PC-3 (cell line): ENCODE measurements at regions not wholly inside any gene's neighbourhood (a gene's known extent, or its start where the extent isn't known, plus 50 kb on each side); places are given as distances from the start of the nearest gene placed in this dataset.

Experiments
- ATAC-seq: fragments of 200-7000 bp; cut with Tn5 transposase; 2 replicates; pipeline ENCODE4 v1.9.1; 2020; ENCODE audit warnings: mild to moderate bottlenecking, moderate library complexity
- BruUV-seq: library from RNA; stranded (reverse); fragments of 400-500 nt; replicated peaks from 2 replicates; lab custom pipeline; 2021; lab: Mats Ljungman, UMichigan
- CTCF ChIA-PET: fragments of 300-600 bp; sonication (Branson Sonifier 250); formaldehyde crosslinking; loops from one replicate; lab custom pipeline; 2022; ENCODE audit warnings: antibody characterized with exemption; lab: Charles Lee
- POLR2A ChIA-PET: fragments of 300-600 bp; sonication (Branson Sonifier 250); formaldehyde crosslinking; loops from one replicate; lab custom pipeline; 2022; ENCODE audit warnings: antibody characterized with exemption; ENCODE audit not compliant: unreplicated experiment; lab: Charles Lee
- DNase-seq: peaks from one replicate; pipeline ENCODE4 v3.0.0-alpha.2; 2015
- H2AFZ ChIP-seq: fragments of 300-600 bp; sonication (generic); 2 replicates; pipeline ENCODE4 v1.6.0; 2016; ENCODE audit warnings: antibody characterized with exemption, low read length
- H3F3A ChIP-seq: fragments of 300-600 bp; sonication (generic); one replicate; pipeline ENCODE4 v1.6.0; 2017; ENCODE audit warnings: antibody characterized with exemption, low read length, control low read depth, mild to moderate bottlenecking; ENCODE audit not compliant: unreplicated experiment
- H3K27ac ChIP-seq: fragments of 300-600 bp; sonication (generic); 2 replicates; pipeline ENCODE4 v1.5.1; 2016; ENCODE audit warnings: mild to moderate bottlenecking, low read length
- H3K27me3 ChIP-seq: fragments of 300-600 bp; sonication (generic); 2 replicates; pipeline ENCODE4 v1.6.1; 2016; ENCODE audit warnings: low read length, mixed read lengths
- H3K36me3 ChIP-seq: fragments of 300-600 bp; sonication (generic); 2 replicates; pipeline ENCODE4 v1.6.1; 2016; ENCODE audit warnings: low read depth, mixed run types, low read length, mixed read lengths
- H3K4me1 ChIP-seq: fragments of 300-600 bp; sonication (generic); 2 replicates; pipeline ENCODE4 v1.5.1; 2016; ENCODE audit warnings: low read length; ENCODE audit not compliant: insufficient read depth
- H3K4me2 ChIP-seq: fragments of 300-600 bp; sonication (generic); 2 replicates; pipeline ENCODE4 v1.6.0; 2016; ENCODE audit warnings: low read length
- H3K4me3 ChIP-seq: fragments of 300-600 bp; sonication (generic); 2 replicates; pipeline ENCODE4 v1.5.1; 2016; ENCODE audit warnings: mild to moderate bottlenecking, low read length, mixed read lengths
- H3K79me2 ChIP-seq: fragments of 300-600 bp; sonication (generic); 2 replicates; pipeline ENCODE4 v1.6.1; 2017; ENCODE audit warnings: low read length, mixed read lengths
- H3K9ac ChIP-seq: fragments of 300-600 bp; sonication (generic); 2 replicates; pipeline ENCODE4 v1.6.0; 2016; ENCODE audit warnings: mild to moderate bottlenecking, low read length
- H3K9me2 ChIP-seq: fragments of 300-600 bp; sonication (generic); replicated peaks from 2 replicates; pipeline ENCODE4 v1.6.1; 2016; ENCODE audit warnings: mixed run types, low read length, mixed read lengths
- H3K9me3 ChIP-seq: fragments of 300-600 bp; sonication (generic); 2 replicates; pipeline ENCODE4 v1.6.1; 2016; ENCODE audit warnings: low read length, mixed read lengths
- H4K20me1 ChIP-seq: fragments of 300-600 bp; sonication (generic); 2 replicates; pipeline ENCODE4 v1.6.1; 2016; ENCODE audit warnings: low read length, mixed read lengths
- EZH2 ChIP-seq: fragments of 300-600 bp; sonication (generic); IDR thresholded peaks from one replicate; pipeline ENCODE4 v1.6.1; 2017; ENCODE audit warnings: antibody characterized with exemption, mild to moderate bottlenecking, low read length; ENCODE audit not compliant: unreplicated experiment
- EZH2phosphoT487 ChIP-seq: fragments of 300-600 bp; sonication (generic); IDR thresholded peaks from 2 replicates; pipeline ENCODE4 v1.6.1; 2018; ENCODE audit warnings: mild to moderate bottlenecking, antibody characterized with exemption, low read length, borderline replicate concordance
- intact Hi-C: fragments of 100-400 bp; cut with micrococcal nuclease; formaldehyde crosslinking; loops from 2 replicates; pipeline ENCODE4 v1.9.0; 2023
- TF ChIP-seq, protein P1 (sequence below): fragments of 300-600 bp; sonication (generic); conservative IDR thresholded peaks from 2 replicates; pipeline ENCODE4 v1.5.1; 2017; ENCODE audit warnings: antibody characterized with exemption, low read depth, mild to moderate bottlenecking, low read length

DNA sequence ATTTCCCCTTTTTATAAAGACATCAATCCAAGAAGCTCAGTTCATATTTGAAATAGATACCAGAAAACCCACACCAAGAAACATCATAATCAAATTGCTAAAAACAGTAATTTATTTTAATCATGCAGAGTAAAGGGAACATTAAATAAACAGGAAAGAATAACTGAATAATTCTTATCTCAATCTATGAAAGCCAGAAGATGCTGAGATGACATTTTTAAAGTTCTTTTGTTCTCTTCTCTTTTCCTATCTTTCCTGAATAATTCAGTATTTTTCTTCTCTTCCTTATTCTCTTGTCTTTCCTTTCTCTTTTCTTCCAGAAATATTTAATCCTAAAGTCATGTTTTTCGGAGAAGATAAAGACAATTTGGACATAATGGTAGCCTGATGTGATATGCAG is 259.0 kb upstream of the OPRM1 start:
- ATAC-seq (no peak), DNase-seq (no peak)
- H4K20me1 ChIP-seq, result no peaks in the 10 kb centered on the region
- H3K9me3 ChIP-seq, result no peaks in the 10 kb centered on the region
- TF ChIP-seq EZH2, result no peak
- TF ChIP-seq, protein P1, sequence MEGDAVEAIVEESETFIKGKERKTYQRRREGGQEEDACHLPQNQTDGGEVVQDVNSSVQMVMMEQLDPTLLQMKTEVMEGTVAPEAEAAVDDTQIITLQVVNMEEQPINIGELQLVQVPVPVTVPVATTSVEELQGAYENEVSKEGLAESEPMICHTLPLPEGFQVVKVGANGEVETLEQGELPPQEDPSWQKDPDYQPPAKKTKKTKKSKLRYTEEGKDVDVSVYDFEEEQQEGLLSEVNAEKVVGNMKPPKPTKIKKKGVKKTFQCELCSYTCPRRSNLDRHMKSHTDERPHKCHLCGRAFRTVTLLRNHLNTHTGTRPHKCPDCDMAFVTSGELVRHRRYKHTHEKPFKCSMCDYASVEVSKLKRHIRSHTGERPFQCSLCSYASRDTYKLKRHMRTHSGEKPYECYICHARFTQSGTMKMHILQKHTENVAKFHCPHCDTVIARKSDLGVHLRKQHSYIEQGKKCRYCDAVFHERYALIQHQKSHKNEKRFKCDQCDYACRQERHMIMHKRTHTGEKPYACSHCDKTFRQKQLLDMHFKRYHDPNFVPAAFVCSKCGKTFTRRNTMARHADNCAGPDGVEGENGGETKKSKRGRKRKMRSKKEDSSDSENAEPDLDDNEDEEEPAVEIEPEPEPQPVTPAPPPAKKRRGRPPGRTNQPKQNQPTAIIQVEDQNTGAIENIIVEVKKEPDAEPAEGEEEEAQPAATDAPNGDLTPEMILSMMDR, result no peak
- no peak for TF ChIP-seq EZH2phosphoT487
- ChIA-PET POLR2A (no interaction called here), CTCF (no interaction called here)
- no peak overlapping the region for H2AFZ ChIP-seq
- no peak overlapping the region for H3K9ac ChIP-seq
- no peaks in the 10 kb centered on the region for H3K4me1 ChIP-seq
- H3K4me3 ChIP-seq, result no peak overlapping the region
- no peaks in the 10 kb centered on the region for H3K79me2 ChIP-seq
- H3K4me2 ChIP-seq, result no peak overlapping the region
- no peaks in the 10 kb centered on the region for H3F3A ChIP-seq
- H3K27me3 ChIP-seq, result 0 out of 2 replicates have a peak, but pooled peaks cover 7% of the 10 kb centered on the region
- H3K9me2 ChIP-seq, result no peaks in the 10 kb centered on the region
- H3K36me3 ChIP-seq, result no peaks in the 10 kb centered on the region
- intact Hi-C loops, result no loop called here
- no peak overlapping the region for H3K27ac ChIP-seq
- no TSS peak for BruUV-seq

DNA sequence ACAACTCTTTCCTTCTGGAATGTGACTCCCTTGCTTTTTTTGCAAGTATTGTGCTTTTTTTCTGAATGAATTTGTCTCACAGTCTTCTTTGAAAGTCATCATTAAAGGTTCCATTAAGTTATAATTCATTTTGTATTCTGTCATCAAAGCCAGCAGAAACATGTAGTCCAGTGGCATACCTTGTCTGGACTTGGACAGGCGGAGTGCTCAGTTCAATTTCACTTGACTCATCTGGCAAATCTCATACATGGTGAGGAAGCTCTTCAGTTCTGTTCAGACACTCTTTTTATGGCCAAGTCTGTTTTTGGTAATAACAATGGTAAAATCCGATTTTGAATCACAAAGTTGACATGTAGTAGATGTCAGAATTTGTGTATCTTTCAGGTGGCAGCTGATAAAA is 260.8 kb upstream of the OPRM1 start:
- H3K4me1 ChIP-seq, result no peaks in the 10 kb centered on the region
- no peak overlapping the region for H3K4me2 ChIP-seq
- no peak overlapping the region for H2AFZ ChIP-seq
- H3K4me3 ChIP-seq, result no peak overlapping the region
- intact Hi-C loops, result no loop called here
- no peaks in the 10 kb centered on the region for H3K36me3 ChIP-seq
- H4K20me1 ChIP-seq, result no peaks in the 10 kb centered on the region
- ChIA-PET CTCF (no interaction called here), POLR2A (no interaction called here)
- 0 out of 2 replicates have a peak, but pooled peaks cover 7% of the 10 kb centered on the region for H3K27me3 ChIP-seq
- no peaks in the 10 kb centered on the region for H3K79me2 ChIP-seq
- TF ChIP-seq, protein P1, result no peak
- TF ChIP-seq EZH2 (no peak), EZH2phosphoT487 (no peak)
- no peak overlapping the region for H3K27ac ChIP-seq
- H3K9me3 ChIP-seq, result no peaks in the 10 kb centered on the region
- no peak for DNase-seq
- no peak overlapping the region for H3K9ac ChIP-seq
- ATAC-seq, result no peak
- no peaks in the 10 kb centered on the region for H3F3A ChIP-seq
- H3K9me2 ChIP-seq, result no peaks in the 10 kb centered on the region
- no TSS peak for BruUV-seq

DNA sequence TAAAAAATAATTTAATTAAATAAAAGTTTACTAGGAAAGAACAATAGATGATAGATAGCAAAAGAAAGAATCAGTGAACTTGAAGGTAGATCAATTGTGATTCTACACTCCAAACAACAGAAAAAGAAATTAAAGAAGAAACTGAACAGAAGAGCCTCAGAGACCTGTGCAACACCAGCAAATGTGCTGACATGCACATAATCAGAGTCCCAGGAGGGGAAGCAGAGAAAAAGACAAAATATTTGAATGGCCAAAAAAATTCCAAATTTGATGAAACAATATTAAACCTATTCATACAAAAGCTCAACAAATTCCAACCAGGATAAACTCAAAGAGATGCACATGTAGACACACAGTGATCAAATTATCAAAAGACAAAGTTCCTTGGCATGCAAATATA is 267.5 kb upstream of the OPRM1 start:
- Histone ChIP-seq H3F3A (no peaks in the 10 kb centered on the region), H3K9me3 (no peaks in the 10 kb centered on the region), H3K36me3 (no peaks in the 10 kb centered on the region), H3K79me2 (no peaks in the 10 kb centered on the region), H3K4me1 (no peaks in the 10 kb centered on the region), H3K27me3 (0 out of 2 replicates have a peak, but pooled peaks cover 8% of the 10 kb centered on the region), H3K4me2 (no peak overlapping the region), H2AFZ (no peak overlapping the region), H3K9me2 (no peaks in the 10 kb centered on the region), H4K20me1 (no peaks in the 10 kb centered on the region), H3K9ac (no peak overlapping the region), H3K4me3 (no peak overlapping the region), H3K27ac (no peak overlapping the region)
- intact Hi-C loops, result no loop called here
- no peak for ATAC-seq
- BruUV-seq, result no TSS peak
- ChIA-PET POLR2A (no interaction called here), CTCF (no interaction called here)
- TF ChIP-seq, protein P1, result no peak
- no peak for TF ChIP-seq EZH2phosphoT487
- no peak for TF ChIP-seq EZH2
- no peak for DNase-seq
